WTC11 (cell line): ENCODE measurements at regions not wholly inside any gene's neighbourhood (a gene's known extent, or its start where the extent isn't known, plus 50 kb on each side); places are given as distances from the start of the nearest gene placed in this dataset.

Experiments used
- ATAC-seq: fragments of 200-7000 bp; cut with Tn5 transposase; 2 replicates; pipeline ENCODE4 v1.10.0; 2021; ENCODE audit warnings: mild to moderate bottlenecking, moderate library complexity
- CTCF ChIA-PET: fragments of 300-600 bp; sonication (Branson Sonifier 250); formaldehyde crosslinking; loops from one replicate; lab custom pipeline; 2021; ENCODE audit warnings: antibody characterized with exemption; lab: Charles Lee
- POLR2A ChIA-PET: fragments of 350-600 bp; sonication (Branson Sonifier 250); formaldehyde crosslinking; loops from one replicate; lab custom pipeline; 2021; ENCODE audit warnings: antibody characterized with exemption; lab: Charles Lee
- DNase-seq: peaks from one replicate; pipeline ENCODE4 v3.0.0; 2021; ENCODE audit warnings: low spot score
- H3K27ac Mint-ChIP-seq: 2 replicates; pipeline ENCODE4 v1.8.0; 2021; ENCODE audit warnings: mixed read lengths
- H3K27me3 Mint-ChIP-seq: 2 replicates; pipeline ENCODE4 v1.8.0; 2021; ENCODE audit warnings: low read depth, mild to moderate bottlenecking, moderate library complexity, mixed read lengths
- H3K36me3 Mint-ChIP-seq: 2 replicates; pipeline ENCODE4 v1.8.0; 2021; ENCODE audit warnings: mixed read lengths
- H3K4me1 Mint-ChIP-seq: 2 replicates; pipeline ENCODE4 v1.8.0; 2022; ENCODE audit warnings: mixed read lengths
- H3K4me3 Mint-ChIP-seq: 2 replicates; pipeline ENCODE4 v1.8.0; 2021; ENCODE audit warnings: mild to moderate bottlenecking, moderate library complexity, mixed read lengths
- H3K9me3 Mint-ChIP-seq: 2 replicates; pipeline ENCODE4 v1.8.0; 2021; ENCODE audit warnings: mixed read lengths
- AR ChIP-seq: fragments of 250-450 bp; sonication (Bioruptor Pico); IDR thresholded peaks from 2 replicates; pipeline ENCODE4 v1.9.0; 2021; ENCODE audit warnings: mild to moderate bottlenecking
- CREB1 ChIP-seq: sonication (generic); formaldehyde crosslinking; IDR thresholded peaks from 2 replicates; pipeline ENCODE4 v1.8.0; 2023; ENCODE audit warnings: mild to moderate bottlenecking, missing genetic modification reagents
- CTCF ChIP-seq: fragments of 200-600 bp; IDR thresholded peaks from 2 replicates; pipeline ENCODE4 v1.8.0; 2022; ENCODE audit warnings: antibody characterized with exemption
- EMX1 ChIP-seq: fragments of 250-450 bp; sonication (Bioruptor Pico); IDR thresholded peaks from 2 replicates; pipeline ENCODE4 v1.8.0; 2021; ENCODE audit warnings: mild to moderate bottlenecking
- GRHL2 ChIP-seq: fragments of 250-450 bp; sonication (Bioruptor Pico); IDR thresholded peaks from 2 replicates; pipeline ENCODE4 v1.8.0; 2022; ENCODE audit warnings: mild to moderate bottlenecking, moderate library complexity; ENCODE audit not compliant: insufficient replicate concordance, severe bottlenecking
- HMGXB4 ChIP-seq: sonication (generic); formaldehyde crosslinking; IDR thresholded peaks from 2 replicates; pipeline ENCODE4 v1.8.1; 2023; ENCODE audit warnings: mild to moderate bottlenecking, moderate library complexity, missing genetic modification reagents
- JUN ChIP-seq: sonication (generic); formaldehyde crosslinking; IDR thresholded peaks from 2 replicates; pipeline ENCODE4 v1.8.0; 2023; ENCODE audit warnings: mild to moderate bottlenecking, missing genetic modification reagents
- MAX ChIP-seq: sonication (generic); formaldehyde crosslinking; IDR thresholded peaks from 2 replicates; pipeline ENCODE4 v1.8.0; 2022; ENCODE audit warnings: mild to moderate bottlenecking, missing genetic modification reagents
- SOX15 ChIP-seq: fragments of 250-450 bp; sonication (Bioruptor Pico); IDR thresholded peaks from 2 replicates; pipeline ENCODE4 v1.9.0; 2021; ENCODE audit warnings: mild to moderate bottlenecking
- SP1 ChIP-seq: sonication (generic); formaldehyde crosslinking; conservative IDR thresholded peaks from 2 replicates; pipeline ENCODE4 v1.8.1; 2022; ENCODE audit warnings: missing genetic modification reagents
- TEAD1 ChIP-seq: sonication (generic); formaldehyde crosslinking; IDR thresholded peaks from 2 replicates; pipeline ENCODE4 v1.8.0; 2022; ENCODE audit warnings: mild to moderate bottlenecking, missing genetic modification reagents
- ZNF138 ChIP-seq: sonication (generic); formaldehyde crosslinking; conservative IDR thresholded peaks from 2 replicates; pipeline ENCODE4 v1.8.1; 2022; ENCODE audit warnings: mild to moderate bottlenecking, moderate library complexity, missing genetic modification reagents
- ZNF317 ChIP-seq: sonication (generic); formaldehyde crosslinking; IDR thresholded peaks from 2 replicates; pipeline ENCODE4 v1.8.1; 2023; ENCODE audit warnings: low read depth, mild to moderate bottlenecking, moderate library complexity, missing genetic modification reagents, borderline replicate concordance
- TF ChIP-seq, protein P1 (sequence below): sonication (generic); formaldehyde crosslinking; IDR thresholded peaks from 2 replicates; pipeline ENCODE4 v1.8.1; 2023; ENCODE audit warnings: mild to moderate bottlenecking, missing genetic modification reagents, moderate library complexity
- TF ChIP-seq, protein P2 (sequence below): sonication (generic); formaldehyde crosslinking; conservative IDR thresholded peaks from 2 replicates; pipeline ENCODE4 v1.8.1; 2022; ENCODE audit warnings: mild to moderate bottlenecking, missing genetic modification reagents

DNA sequence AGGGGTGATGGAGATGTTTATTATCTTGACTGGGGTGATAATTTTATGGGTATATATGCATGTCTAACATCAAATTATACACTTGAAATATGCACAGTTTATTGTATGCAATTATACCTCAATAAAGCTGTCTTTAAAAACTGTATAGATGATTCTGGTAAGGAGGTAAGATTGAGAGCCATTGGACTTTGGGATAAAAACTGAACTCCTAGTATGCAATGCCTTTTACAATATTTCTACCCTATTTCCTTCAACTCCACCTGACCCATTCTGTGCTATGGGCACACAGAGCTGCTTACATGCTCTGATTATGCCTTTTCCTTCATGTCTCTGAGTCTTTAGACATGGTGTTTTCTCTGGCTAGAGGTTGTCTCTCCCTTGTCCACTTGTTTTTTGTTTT lies 63.9 kb upstream of the UGP2 start:
- H3K27me3 Mint-ChIP-seq, result no peaks in the 10 kb centered on the region
- H3K4me3 Mint-ChIP-seq, result no peak overlapping the region
- H3K27ac Mint-ChIP-seq, result no peak overlapping the region
- no peak for ATAC-seq
- no peak for DNase-seq
- H3K4me1 Mint-ChIP-seq, result peaks cover 37% of the 10 kb centered on the region
- H3K36me3 Mint-ChIP-seq, result no peaks in the 10 kb centered on the region
- ChIA-PET CTCF (no interaction called here), POLR2A (no interaction called here)
- TF ChIP-seq ZNF317 (no peak), MAX (CRISPR knock-in tag) (no peak), JUN (CRISPR knock-in tag) (no peak), AR (CRISPR knock-in tag) (no peak), ZNF138 (CRISPR knock-in tag) (no peak), SOX15 (CRISPR knock-in tag) (no peak), HMGXB4 (no peak), CREB1 (CRISPR knock-in tag) (no peak), GRHL2 (no peak), SP1 (CRISPR knock-in tag) (no peak), EMX1 (no peak)
- TF ChIP-seq, protein P1, sequence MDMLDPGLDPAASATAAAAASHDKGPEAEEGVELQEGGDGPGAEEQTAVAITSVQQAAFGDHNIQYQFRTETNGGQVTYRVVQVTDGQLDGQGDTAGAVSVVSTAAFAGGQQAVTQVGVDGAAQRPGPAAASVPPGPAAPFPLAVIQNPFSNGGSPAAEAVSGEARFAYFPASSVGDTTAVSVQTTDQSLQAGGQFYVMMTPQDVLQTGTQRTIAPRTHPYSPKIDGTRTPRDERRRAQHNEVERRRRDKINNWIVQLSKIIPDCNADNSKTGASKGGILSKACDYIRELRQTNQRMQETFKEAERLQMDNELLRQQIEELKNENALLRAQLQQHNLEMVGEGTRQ (CRISPR knock-in tag), result no peak
- TF ChIP-seq, protein P2, sequence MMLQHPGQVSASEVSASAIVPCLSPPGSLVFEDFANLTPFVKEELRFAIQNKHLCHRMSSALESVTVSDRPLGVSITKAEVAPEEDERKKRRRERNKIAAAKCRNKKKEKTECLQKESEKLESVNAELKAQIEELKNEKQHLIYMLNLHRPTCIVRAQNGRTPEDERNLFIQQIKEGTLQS, result no peak
- H3K9me3 Mint-ChIP-seq, result peaks cover 8% of the 10 kb centered on the region

- no peak overlapping the region for H3K4me3 Mint-ChIP-seq
- ChIA-PET CTCF (no interaction called here), POLR2A (no interaction called here)
- peaks cover 40% of the 10 kb centered on the region for H3K4me1 Mint-ChIP-seq
- DNase-seq, result no peak
- H3K36me3 Mint-ChIP-seq, result no peaks in the 10 kb centered on the region
- H3K9me3 Mint-ChIP-seq, result peaks cover 8% of the 10 kb centered on the region
- H3K27me3 Mint-ChIP-seq, result no peaks in the 10 kb centered on the region
- no peak for ATAC-seq
- H3K27ac Mint-ChIP-seq, result no peak overlapping the region
- no peak for TF ChIP-seq TEAD1 (CRISPR knock-in tag)
- TF ChIP-seq SOX15 (CRISPR knock-in tag), result no peak
- no peak for TF ChIP-seq AR (CRISPR knock-in tag)
- TF ChIP-seq CTCF, result no peak
These were observed 63.3 kb upstream of the UGP2 start for GRCh38 chr2:63778391-63778790.
